NOMO-1 treated with DMSO at 0.1 percent for 48 hours (cell line): ENCODE measurements at regions not wholly inside any gene's neighbourhood (a gene's known extent, or its start where the extent isn't known, plus 50 kb on each side); places are given as distances from the start of the nearest gene placed in this dataset.
"Not testable (repeated sequence)": the region's sequence is repeated elsewhere in the genome, so short reads cannot be mapped to it uniquely, and the experiment has no call there.

Experiments used
- DNase-seq: peaks from one replicate; lab custom pipeline; 2025; ENCODE audit not compliant: unreplicated experiment; lab: John Stamatoyannopoulos, UW

DNA sequence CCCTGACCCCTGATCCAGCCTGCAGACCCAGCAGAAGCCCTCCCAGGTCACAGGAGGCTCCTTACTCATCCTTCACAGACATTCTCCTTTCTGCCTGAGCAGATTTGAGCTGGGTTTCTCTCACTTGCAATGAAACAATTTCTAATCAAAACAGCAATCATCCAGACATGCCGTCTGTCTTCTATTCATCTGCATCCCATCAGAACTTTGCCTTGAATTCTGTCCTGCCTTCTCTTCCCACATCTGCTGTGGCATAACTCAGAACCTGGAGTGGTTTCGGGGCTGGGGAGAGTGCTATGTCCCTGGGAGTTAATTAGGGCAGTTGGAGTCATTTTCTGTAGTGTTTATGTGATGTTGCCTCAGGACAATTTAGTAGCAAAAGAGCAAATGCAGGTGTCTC, 278.6 kb downstream of the CBLN1 start:
- DNase-seq = no peak

DNA sequence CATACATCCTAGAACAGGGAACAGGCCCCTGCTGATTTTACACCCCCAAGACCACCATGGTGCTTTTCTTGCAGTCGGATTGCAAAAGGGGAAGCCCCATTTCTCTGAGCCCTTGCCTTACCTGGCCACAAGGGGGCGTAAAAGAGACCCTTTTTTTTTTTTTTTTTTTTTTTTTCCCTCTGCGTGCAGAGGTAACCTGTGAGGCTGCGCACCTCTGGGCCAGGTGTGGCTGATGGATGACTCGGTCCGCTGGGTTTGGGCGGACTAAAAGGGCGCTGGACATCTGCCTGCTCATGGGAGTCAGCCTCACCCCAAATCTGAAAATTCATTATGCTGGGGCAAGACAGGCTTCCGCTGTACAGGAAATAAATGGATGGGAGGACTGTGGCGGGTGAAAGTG, 281.0 kb downstream of the CBLN1 start:
- no peak for DNase-seq

DNA sequence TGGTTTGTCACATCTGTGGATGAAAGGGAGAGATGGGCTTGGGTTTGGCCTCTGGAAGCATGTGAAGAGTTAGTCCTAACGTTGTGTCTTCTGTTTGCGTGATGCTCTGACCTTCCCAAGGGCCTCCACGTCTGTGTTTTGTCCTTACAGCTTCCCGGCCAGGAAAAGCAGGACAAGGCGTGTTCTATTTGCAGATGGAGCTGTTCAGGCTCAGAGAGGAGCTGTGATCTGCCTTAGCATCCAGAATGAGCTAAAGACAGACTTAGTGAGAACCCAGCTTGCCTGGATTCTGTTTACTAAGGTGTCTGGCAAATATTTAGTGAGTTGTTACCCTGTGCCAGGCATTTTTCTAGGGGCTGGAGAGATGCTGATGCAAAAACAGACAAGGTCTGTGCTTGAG, 282.1 kb downstream of the CBLN1 start:
- no peak for DNase-seq

GRCh38 chr16:48999044-48999443, 282.6 kb downstream of the CBLN1 start:
- DNase-seq = no peak

DNA sequence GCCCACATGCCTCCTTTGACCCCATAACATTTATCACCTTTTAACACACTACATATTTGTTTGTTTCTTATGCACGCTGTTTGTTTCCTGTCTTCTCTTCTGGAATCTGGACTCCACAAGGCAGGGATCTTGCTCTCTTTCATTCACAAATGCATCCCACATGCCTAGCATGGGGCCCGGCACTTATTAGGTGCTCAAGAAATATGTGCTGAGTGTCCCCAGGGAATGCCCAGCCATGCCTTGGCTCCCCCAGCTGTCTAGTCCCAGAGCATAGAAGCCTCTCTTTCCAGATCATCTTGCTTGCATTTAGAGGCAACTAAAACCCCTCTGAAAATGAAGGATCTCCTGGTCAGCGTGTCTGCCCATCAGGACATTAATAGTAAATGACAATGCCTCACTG, 283.7 kb downstream of the CBLN1 start:
- no peak for DNase-seq

GRCh38 chr16:48997081-48997615, 284.5 kb downstream of the CBLN1 start:
- DNase-seq = no peak

GRCh38 chr16:48978501-48978900, 303.1 kb downstream of the CBLN1 start:
- DNase-seq = no peak

- no peak for DNase-seq
Observed at GRCh38 chr16:48972236-48972635, 309.4 kb downstream of the CBLN1 start.

DNA sequence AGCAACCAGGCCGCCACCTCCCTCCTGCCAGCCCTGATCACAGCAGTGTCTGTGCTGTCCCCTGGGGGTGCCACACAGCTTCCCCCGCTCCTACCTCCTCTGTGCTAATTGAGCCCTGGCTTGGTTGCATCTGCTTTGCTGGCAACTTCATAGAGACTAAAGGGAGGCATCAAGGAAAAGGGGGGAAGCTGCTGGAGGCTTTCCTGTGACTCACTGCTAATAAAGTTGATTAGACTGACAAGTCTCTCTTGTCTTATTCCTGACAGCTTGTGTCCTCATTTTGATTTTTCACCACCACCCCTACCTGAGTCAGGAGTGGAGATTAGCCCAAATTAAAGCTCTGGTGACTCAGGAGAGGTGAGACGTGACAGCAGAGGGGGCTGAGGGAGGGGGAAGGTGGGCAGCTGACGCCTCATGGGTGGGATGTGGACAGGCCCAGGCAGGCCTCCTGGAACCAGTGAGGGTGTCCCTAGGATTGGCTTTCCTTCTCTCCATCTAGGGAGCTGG, 310.0 kb downstream of the CBLN1 start:
- no peak for DNase-seq

DNA sequence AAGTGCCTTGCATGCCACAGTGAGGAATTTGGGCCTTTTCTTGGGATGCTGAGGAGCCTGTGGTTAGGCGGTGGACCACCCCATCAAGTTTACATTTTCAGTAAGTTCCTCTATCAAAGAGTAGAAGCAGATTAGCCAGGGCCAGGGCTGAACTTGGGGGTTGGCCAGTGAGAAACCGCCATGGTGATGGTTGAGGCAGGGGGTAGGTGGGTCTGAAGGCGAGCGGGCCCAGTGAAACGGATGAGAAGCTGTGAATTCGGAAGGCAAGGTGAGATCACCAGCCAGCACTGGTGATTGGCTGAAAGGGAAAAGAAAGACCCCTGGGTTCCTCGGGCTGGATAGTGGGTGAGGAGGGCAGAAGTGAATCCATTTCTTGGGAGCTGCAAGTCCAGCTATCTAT, 311.4 kb downstream of the CBLN1 start:
- no peak for DNase-seq

- no peak for DNase-seq
Observed at GRCh38 chr16:48969611-48970010, 312.0 kb downstream of the CBLN1 start.

GRCh38 chr16:48965386-48965785, 316.3 kb downstream of the CBLN1 start:
- no peak for DNase-seq

GRCh38 chr16:48963901-48964615, 317.6 kb downstream of the CBLN1 start:
- DNase-seq = no peak

DNA sequence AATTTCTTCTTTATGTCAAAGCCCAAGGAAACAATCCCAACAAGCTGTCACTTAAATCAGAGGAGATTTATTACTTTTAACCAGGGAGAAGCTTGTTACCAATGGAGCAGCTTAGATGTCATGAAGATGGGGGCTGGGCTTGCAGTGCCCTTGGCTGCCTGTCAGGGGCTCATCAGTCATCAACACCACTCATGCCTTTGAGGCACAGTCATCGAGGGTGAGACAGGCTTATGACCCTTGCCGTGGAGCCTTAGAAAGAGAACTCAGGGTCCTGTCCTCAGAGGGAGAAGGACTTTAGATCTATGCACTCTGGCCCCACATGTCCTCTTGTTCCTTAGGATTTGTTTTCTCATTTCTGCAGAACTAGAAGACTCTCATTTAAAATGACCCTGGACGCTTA, 318.3 kb downstream of the CBLN1 start:
- DNase-seq = no peak

GRCh38 chr16:48961546-48961945, 320.1 kb downstream of the CBLN1 start:
- no peak for DNase-seq

- no peak for DNase-seq
Observed at GRCh38 chr16:48960830-48961229, 320.8 kb downstream of the CBLN1 start.

GRCh38 chr16:48959747-48960146, 321.9 kb downstream of the CBLN1 start:
- DNase-seq = no peak

- DNase-seq = no peak
Observed at GRCh38 chr16:48959204-48959603, 322.4 kb downstream of the CBLN1 start.

GRCh38 chr16:48958681-48959080, 323.0 kb downstream of the CBLN1 start:
- DNase-seq = no peak

- DNase-seq = no peak
Observed at GRCh38 chr16:48956620-48957019, 325.0 kb downstream of the CBLN1 start.

GRCh38 chr16:48955837-48956236, 325.8 kb downstream of the CBLN1 start:
- DNase-seq = no peak

GRCh38 chr16:48951621-48952125, 330.0 kb downstream of the CBLN1 start:
- not testable (repeated sequence) for DNase-seq

- no peak for DNase-seq
Observed at GRCh38 chr16:48950184-48950583, 331.5 kb downstream of the CBLN1 start.
